Fibroblast of skin of back (primary cell): ENCODE measurements at regions not wholly inside any gene's neighbourhood (a gene's known extent, or its start where the extent isn't known, plus 50 kb on each side); places are given as distances from the start of the nearest gene placed in this dataset.
"Not testable (repeated sequence)": the region's sequence is repeated elsewhere in the genome, so short reads cannot be mapped to it uniquely, and the experiment has no call there.

Experiments used
- DNase-seq: peaks from one replicate; pipeline ENCODE4 v3.0.0-alpha.2; 2013

DNA sequence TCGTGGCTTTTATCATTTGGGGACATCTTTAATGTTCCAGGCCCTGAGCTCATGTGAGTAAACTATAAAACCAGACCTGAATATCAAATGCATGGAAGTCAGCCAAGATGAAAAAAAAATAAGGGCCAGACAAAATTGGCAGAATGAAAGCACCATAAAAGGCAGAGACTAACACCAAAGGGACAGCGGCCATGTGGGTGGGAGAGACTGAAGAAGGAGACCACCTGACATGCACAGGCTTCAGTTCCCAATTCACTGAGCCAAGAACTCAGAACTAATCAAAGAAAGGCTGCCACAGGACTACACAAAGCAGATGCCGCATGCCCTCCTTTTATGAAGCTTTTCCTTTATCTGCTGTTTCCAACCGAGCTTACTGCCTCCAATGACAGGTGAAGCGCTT is 267.1 kb downstream of the RAD51AP2 start:
- DNase-seq, result no peak

DNA sequence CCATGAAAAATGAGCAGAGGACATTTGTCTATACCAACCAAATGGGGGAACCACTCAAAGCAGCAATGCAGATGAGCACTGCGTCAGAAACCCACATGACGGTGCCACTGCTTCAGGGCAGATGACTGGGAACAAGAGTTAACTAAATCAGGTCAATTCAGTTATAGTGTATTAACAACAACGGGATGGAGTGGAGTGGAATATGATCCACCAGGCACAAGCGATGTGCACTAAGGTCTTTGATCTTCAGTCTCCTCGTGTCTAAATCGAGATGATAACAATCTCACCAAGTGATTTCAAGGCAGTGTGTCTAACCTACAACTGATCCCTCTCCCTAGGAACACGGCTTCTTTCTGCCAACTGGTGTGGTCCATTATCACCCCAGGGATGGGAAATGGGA is 269.0 kb downstream of the RAD51AP2 start:
- DNase-seq, result no peak

DNA sequence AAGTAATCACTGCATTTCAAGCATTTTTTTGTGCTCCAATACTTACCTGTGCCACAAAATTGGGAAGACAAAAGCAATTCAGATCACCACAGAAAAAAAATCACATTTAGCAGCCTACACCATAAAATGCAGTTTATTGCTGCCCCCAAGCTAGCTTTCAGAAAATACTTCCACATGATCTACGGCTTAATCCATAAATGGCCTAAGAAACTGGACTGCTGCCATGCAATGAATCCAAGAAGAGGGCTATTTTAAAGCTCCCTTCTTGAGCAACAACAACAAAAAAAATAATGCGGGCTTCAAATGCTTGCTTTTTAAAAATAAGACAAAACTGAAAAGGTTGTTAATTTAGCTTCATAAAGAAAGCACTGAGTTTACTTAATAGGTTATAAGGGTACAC is 272.3 kb downstream of the RAD51AP2 start:
- DNase-seq, result no peak

DNA sequence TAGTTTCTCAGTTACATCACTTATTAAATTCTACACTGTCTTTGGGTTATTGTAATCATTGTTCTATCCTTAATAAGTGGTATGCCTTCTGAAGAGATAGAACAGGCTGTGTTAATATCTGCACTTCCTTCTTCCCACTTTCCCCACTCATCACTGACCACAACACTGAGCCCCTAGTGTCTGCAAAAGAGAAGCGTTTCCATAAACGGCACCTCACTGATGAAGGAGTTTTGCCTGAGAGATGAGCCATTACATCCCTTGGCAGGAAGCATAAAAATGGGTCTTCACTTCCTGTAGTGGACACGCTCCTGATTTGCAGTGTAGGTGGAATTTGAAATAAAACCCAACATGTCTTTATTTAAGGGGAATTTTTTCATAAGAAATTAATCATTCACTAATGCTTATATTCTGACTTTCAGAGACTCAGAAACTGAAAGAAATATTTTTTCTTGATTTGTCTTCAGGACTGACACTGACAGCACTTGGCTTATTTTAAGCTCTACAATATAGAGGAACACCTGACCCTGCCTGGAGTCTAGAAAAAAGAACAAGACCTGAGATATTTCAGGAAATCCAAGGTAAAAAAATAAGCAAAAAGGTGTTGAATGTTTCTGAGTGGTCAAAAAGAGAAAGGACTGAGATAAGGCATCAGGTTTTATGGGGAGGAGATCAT is 275.3 kb downstream of the RAD51AP2 start:
- DNase-seq, result no peak

DNA sequence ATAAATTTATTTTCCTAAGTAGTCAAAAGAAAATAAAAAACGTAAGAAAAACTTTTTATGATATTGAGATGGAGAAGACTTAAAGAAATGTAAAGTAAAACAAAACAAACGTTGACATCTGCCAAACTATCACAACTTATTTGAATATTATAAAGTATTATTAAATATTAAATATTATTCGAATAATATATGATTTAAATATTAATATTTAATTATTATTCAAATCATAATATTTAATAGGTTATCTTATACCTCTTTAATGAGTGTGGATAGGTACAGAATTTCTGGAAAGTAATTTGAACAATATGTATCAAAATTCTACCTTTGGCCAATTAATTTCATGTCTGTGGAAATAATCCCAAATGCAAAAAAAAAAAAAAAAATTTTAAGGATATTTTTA is 278.7 kb downstream of the RAD51AP2 start:
- no peak for DNase-seq

DNA sequence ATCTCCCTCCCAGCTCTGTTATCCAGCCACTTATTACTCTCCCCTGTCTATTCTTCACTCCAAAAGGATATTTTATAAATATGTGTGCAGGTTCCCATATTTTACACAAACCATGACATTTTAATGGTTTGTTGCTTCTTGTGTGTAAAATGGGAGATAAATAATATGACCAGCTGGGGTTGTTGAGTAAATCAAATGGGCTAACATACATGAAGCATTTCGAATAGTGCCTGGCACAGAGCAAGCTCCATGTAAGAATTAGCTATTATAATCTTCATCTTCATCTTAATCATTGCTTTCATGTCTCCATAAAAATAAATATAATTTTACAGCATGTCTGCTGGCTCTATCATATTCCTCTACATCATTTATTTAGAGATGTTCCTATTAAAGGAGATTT is 283.1 kb downstream of the RAD51AP2 start:
- DNase-seq, result no peak

DNA sequence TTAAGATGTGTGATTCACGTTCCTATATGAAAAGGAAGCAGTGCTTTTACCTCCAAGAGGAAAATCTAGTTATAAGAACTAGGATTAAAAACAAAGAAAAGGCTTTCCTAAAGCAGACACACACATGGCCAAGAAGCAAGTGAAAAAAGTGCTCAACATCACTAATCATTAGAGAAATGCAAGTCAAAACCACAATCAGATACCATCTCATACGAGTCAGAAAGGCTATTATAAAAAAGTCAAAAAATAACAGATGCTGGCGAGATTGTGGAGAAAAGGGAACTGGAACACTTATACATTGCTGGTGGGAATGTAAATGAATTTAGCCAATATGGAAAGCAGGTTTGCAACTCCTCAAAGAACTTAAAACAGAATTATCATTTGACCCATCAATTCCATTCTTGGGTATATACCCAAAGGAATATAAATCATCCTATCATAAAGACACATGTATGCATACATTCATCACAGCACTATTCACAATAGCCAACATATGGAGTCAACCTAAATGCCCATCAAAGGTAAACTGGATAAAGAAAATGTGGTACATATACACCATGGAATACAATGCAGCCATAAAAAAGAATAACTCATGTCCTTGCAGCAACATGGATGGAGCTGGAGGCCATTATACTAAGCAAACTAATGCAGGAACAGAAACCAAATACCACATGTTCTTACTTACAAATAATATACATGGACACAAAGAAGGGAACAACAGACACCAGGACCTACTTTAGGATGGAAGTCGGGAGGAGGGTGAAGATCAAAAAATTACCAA is 285.3 kb downstream of the RAD51AP2 start:
- peak; percentile 37 for DNase-seq

DNA sequence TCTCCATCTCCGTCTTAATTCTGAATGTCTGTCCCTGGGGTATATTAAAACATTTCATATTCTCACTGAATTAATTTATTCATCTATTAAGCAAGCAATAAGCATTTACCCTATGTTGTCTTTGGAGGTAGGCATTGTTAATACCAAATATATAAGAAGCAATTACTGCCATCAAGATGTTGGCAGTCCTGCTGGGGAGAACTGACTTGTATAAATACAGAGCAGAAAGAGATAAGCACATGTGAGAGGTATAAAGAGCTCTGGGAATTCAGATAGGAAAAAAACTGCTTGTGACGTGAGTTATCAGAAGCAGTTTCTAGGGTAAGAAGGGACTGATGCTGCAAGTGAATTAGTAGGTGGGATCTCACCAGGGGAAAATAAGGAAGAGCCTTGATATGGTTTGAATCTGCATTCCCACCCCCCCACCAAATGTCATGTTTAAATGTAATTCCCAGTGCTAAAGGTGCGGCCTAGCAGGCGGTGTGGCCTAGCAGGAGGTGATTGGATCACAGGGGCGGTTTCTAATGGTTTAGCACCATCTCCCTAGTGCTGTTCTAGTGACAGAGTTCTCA is 286.8 kb downstream of the RAD51AP2 start:
- DNase-seq, result no peak

DNA sequence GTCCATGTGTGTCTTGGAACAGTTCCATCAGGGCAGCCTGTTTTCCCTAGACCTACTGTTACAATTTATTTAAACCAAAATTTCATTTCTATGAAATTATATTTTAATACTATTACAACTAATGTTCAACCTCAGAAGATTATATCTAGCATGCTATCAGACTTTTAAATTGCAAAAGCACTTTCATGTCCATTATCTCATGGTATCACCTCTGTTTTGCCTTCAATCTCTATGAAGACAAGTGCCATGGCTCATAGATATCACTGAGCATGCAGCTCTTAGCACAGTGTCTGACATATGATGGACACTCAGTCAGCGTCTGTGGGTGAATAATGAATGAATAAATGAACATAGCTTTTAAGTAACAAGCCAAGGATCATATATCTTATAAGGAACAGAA is 288.8 kb downstream of the RAD51AP2 start:
- no peak for DNase-seq

DNA sequence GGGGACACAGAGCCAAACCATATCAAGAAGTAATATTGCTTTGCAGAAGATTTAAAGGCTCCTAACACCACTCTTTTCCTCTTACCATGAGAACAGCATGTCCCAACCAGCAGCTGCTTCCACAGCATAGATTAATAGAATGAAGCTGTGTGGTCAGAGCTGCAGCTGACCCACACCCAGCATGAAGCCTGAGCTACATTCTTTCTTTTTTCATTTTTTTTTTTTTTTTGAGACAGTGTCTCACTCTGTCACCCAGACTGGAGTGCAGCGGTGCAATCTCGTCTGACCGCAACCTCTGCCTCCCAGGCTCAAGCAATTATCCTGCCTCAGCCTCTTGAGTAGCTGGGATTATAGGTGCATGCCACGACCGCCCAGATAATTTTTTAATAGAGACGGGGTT is 289.8 kb downstream of the RAD51AP2 start:
- peak; percentile 5 for DNase-seq

DNA sequence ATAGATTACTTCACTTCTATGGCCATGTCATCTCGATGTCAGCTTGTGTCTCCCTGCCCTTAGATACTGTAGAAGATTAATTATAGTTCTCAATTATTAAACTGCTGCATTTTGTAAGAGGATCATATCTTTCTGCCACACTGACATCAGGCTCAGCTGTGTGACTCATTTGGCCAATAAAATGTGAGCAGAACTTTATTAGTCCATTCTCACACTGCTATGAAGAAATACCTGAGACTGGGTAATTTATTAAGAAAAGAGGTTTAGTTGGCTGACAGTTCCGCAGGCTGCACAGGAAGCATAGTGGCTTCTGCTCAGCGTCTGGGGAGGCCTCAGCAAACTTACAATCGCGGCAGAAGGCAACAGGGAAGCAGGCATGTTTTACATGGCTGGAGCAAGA is 290.4 kb downstream of the RAD51AP2 start:
- DNase-seq, result no peak

DNA sequence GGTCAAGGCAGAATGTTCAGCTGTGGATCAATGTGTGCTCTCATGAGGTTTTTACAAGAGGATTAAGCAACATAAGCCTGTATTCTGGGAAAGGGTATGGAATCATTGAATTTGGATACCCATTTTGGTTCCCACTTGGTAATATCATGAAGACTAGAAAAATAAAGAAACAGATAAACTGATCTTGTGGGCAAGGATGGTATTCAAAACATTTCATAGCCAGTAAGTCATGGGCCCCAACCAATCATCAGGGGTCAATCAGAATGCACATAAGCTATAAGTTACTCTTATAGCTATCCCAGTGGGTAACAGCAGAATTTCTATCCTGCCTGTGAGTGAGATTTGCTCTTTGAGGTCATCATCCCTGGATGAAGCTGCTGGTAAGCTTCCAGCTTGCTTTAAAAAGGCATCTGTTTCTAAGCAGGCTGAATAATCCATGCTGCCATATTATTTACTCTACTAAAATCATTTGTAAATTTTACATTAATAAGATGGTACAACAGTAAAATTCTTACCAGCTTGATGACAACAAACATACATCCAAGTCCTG is 291.2 kb downstream of the RAD51AP2 start:
- peak; percentile 34 for DNase-seq

DNA sequence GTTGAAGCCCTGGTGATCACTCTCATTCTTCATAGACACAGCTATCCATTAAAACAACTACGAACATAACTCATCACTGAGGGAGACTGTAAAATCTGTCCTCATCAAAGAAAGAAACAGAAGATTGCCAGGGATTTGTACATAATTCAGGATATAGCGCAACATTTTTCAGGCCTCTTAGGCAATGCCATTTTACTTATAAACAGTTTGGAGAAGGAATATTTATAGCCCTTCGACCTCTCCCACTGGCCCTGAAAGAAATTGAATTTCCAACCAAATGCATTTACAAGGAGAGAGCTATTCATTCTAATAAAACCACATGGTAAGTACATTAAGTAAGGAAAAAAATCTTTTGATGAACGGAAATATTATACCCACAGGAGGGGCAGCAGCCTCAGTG is 295.0 kb downstream of the RAD51AP2 start:
- no peak for DNase-seq

DNA sequence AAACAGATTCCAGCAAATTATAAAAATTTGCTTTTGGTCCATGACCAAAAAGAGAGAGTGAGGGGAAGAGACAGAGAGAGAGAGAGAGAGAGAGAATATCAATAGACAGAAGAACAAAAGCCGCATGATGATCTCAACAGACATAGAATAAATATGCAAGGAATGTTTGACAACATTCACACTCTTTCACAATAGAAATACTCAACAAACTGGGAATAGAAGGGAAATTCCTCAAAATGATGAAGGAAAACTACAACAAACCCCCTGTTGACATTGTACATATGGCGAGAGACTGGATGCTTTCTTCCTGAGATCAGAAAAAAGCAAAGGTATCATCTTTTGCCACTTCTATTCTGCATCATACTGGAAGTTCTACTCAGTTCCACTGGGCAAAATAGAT is 309.7 kb downstream of the RAD51AP2 start:
- DNase-seq, result peak; percentile 59

DNA sequence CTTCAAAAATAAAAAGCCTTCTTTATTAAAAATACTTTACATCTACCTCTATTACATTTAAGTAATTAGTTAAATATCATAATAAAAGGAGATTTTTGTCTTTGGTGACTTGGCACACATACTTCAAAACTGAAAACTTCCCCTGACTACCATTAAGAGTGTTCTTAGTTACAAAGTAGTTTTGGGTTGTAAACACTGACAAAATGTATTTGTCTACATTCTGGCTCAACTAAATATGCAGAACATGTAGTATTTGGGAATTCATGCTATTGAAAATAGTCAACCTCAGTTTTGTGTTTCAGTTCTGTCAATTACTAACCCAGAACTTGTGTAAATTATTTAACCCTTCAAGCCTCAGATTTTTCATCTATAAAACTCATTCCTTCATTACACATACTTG is 311.5 kb downstream of the RAD51AP2 start:
- no peak for DNase-seq

DNA sequence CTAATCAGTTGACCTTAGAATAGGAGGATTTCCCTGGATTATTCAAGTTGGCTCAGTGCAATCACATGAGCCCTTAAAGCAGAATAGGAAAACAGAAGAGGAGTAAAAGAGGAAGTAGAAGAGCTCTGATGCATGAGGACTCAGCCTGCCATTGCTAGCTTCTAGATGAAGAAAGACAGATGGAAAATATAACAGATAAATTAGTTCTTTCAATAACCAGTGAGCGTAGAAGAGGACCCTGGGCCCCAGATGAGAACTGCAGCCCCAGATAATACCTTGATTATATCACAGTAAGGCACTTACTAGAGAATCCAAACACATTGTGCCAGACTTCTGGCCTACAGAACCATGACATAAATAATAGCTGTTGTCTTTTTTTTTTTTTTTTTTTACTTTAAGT is 314.0 kb downstream of the RAD51AP2 start:
- DNase-seq, result not testable (repeated sequence)

DNA sequence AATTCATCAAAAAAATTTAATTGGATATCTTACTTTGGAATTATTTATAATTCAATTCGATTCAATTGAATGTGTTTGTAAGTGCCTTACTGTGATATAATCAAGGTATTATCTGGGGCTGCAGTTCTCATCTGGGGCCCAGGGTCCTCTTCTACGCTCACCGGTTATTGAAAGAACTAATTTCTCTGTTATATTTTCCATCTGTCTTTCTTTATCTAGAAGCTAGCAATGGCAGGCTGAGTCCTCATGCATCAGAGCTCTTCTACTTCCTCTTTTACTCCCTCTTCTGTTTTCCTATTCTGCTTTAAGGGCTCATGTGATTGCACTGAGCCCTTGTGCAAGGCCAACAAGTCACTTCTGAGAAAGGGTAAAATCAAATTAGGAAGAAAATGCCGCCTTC is 315.6 kb downstream of the RAD51AP2 start:
- not testable (repeated sequence) for DNase-seq

DNA sequence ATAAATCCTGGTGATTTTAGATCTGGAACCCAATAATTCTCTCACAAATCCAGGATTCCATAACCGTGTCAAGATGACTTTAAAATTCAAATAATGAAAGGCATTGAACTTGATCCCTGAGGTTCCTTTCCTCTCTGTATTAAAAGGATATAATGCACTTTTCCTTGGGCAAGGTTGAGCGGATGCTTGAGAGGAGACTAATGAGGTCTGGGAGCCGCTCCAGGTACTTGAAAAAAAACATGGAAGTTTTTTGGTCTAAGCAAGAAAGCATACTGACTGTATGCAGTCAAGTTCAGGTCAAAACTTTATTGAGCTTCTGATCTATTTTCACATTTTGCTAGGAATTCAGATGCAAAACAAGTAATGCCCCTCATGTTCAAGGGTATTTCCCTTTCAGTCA is 318.5 kb downstream of the RAD51AP2 start:
- no peak for DNase-seq

DNA sequence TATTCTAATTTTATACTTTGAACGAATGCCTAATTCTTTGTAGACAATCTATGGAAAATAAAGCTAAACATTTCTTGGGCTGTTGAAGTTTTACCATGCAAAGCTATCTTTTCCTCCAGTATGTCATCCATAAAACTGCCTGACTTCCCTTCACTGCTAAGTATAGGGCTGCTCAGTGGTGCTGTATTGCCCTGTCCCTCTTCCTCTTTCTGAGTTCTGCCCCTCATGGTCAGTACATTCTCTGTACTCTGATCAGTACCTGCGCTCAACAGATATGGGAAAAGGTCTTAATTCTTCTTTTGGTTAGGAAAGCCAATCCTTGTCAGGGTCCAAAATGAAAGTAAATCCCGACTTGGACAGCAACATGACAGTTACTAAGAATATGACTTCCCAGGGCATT is 321.9 kb downstream of the RAD51AP2 start:
- DNase-seq, result no peak

DNA sequence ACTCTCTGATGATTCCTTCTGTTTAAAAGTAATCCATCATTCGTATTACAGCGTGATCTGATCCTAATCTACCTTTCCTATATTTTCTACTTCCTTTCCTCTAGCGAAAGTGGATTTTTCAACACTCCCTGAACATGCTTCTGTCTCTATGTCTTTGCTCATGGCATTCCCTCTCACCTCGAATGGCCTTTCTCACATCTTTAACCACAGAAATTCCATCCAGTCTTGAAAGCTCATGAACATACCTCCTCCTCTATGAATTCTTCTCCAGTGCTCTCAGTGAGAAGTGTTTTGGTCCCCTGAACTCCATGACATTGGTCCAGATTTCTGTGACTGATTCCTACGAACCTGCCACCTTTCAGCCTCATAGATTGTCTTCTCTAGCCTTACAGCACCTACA is 323.2 kb downstream of the RAD51AP2 start:
- no peak for DNase-seq

DNA sequence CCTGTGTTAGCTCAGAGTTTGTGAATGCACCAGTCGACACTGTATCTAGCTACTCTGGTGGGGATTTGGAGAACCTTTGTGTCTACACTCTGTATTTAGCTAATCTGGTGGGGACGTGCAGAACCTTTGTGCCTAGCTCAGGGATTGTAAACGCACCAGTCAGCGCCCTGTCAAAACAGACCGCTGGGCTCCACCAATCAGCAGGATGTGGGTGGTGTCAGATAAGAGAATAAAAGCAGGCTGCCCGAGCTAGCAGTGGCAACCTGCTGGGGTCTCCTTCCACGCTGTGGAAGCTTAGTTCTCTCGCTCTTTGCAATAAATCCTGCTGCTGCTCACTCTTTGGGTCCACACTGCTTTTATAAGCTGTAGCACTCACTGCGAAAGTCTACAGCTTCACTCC is 324.2 kb downstream of the RAD51AP2 start:
- DNase-seq, result no peak

DNA sequence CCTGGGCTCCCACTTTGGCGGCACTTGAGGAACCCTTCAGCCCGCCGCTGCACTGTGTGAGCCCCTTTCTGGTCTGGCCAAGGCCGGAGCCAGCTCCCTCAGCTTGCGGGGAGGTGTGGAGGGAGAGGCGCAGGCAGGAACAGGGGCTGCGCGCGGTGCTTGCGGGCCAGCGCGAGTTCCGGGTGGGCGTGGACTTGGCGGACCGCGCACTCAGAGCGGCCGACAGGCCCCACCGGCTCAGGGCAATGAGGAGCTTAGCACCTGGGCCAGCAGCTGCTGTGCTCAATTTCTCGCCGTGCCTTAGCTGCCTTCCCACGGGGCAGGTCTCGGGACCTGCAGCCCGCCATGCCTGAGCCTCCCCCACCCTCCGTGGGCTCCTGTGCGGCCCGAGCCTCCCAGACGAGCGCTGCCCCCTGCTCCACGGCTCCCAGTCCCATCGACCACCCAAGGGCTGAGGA is 324.8 kb downstream of the RAD51AP2 start:
- DNase-seq, result not testable (repeated sequence)

DNA sequence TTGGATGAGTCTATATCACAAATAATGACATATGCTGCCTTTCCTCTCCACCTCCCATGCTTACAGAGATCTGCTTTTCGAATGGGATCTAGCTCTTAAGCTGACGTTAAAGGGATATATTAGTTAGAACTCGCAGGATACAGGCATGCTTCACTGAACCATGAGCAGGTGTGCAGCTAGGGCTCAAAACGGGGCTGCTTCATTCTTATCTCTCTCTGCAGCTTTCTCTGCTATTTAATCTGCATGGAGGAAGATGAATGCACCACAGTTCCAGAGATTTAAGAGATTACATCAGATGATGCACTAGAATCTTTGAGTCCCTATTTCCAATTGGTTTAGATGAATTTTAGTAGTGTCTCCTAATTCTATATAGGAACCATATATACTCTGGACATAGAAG is 327.0 kb downstream of the RAD51AP2 start:
- DNase-seq, result no peak

DNA sequence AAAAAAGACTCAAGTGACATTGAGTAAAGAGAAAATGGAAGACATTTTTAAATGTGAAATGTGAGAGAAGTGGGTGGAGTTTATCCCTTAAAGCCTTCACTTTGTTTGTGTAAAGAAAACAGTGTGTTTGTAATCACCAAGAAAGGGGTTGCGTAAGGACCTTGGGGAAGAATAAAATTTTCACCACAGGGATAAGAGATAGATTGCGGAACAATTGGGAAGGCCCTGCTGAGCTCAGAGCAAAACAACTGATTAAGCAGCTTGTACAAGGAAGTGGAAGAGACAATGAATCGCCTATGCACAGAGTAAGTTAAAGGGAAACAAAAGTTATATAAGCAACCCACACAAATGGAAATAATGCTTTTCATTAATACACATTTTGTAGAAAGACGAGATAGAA is 327.7 kb downstream of the RAD51AP2 start:
- no peak for DNase-seq
